Kidney tubule cell (primary cell): ENCODE measurements at regions not wholly inside any gene's neighbourhood (a gene's known extent, or its start where the extent isn't known, plus 50 kb on each side); places are given as distances from the start of the nearest gene placed in this dataset.
"Not testable (repeated sequence)": the region's sequence is repeated elsewhere in the genome, so short reads cannot be mapped to it uniquely, and the experiment has no call there.

Experiments used
- DNase-seq: peaks from one replicate; pipeline ENCODE4 v3.0.0-alpha.2; 2018; ENCODE audit warnings: low spot score

DNA sequence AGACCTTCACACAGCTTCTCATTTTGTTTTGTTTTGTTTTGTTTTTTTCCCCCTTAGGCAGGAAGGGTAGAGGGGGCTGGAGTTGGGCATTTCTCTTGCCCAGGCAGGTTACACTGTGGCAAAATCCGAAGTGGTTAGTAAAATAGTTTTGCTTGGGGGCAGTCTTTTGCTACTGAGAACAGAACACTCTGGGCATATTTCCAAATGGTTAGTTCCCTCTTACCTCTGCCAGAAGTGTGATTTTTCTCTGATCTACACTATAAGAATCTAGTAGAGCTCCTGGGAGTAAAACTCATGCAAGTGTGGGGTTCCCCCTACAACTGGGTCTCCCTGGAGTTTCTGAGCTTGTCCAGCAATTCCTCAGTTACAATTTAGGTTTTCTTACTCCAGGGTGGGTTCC, 61.7 kb downstream of the NPS start:
- DNase-seq = no peak

DNA sequence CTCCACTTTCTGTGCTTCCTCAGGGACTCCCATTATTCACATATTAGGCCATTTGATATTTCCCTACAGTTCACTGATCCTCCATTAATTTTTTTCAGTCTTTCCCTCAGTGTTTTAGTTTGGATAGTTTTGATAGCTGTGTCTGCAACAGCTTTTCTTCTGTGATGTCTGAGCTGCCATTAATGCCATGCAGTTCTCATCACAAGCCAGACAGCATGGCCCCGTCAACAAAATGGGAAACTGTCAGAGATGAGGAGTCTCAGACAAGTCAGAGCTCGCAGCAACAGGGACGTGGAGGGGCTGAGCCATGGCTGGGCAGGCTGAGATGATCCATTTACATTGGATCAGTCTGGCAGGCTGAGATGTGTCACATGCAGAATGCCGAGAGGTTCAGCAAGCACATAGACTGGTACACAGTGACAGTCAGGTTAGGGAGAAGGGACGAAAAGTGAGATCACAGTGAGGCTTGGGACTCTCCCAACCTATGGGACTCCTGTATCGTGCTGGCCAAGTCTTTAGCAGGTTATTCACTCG, 65.4 kb downstream of the NPS start:
- no peak for DNase-seq

DNA sequence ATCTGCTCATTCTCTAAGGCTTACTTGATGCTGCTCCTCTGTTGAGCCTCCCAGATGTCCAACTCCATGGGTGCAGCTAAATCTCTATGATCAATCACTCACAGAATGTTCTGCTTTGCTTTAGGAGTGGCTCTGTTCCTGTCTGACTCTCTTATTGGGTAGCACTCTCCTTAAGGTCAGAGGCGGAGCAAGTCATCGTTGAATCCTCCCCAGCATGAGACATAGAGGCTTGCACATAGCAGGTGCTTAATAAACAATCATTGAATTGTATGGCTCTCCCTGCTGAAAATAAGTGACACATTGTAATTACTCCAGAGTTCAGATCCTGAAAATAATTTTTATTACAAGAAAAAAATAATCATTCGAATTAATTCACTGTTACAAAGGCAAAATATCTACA, 69.7 kb downstream of the NPS start:
- DNase-seq = no peak

DNA sequence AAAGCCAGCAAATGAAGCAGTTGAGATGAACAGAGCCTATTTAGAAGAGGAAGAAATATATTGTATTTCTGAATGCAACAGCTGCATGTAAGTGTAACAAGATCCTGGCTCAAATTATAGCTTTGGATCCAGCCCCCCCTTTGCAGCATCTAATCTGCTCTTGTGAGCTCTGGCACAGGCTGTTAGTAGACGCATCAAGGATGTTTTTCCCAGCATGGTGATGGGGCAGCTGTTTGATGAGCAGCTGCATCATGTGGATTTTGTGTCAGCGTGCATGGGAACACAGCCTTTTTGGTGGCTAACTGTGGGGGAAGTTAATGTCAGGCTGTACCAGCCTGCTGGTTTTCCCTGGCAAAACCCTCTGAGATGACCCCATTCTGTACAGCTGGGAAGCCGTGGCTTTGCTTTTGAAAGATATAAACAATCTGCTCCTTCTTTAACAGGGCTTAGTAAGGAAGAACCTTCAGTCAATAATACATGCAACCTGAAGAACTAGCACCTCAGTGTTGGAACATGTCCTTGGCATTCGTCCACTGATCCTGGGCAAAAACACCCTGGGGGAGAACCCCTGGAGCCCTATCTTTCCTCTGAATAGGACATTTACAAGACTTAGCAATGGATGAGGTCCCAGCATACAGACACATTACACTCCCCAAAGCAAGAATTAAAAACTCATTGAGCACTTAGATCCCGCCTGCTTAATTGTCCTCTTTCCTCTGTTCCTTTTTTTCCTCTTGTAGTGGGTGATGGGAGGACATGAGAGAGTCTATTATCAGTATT, 70.6 kb downstream of the NPS start:
- DNase-seq = no peak

DNA sequence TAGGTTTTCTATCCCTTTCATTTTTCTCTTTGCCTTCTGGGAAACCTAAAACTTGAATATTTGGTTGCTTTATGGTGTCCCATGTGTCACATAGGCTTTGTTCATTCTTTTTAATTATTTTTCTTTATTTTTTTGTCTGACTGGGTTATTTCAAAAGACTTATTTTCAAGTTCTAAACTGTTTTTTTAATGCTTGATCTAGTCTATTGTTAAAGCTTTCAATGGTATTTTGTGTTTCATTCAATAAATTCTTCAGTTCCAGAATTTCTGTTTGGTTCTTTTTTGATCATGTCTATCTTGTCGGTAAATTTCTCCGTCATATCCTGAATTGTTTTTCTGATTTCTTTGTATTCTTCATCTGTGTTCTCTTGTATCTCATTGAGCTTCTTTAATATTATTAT, 86.8 kb downstream of the NPS start:
- no peak for DNase-seq

DNA sequence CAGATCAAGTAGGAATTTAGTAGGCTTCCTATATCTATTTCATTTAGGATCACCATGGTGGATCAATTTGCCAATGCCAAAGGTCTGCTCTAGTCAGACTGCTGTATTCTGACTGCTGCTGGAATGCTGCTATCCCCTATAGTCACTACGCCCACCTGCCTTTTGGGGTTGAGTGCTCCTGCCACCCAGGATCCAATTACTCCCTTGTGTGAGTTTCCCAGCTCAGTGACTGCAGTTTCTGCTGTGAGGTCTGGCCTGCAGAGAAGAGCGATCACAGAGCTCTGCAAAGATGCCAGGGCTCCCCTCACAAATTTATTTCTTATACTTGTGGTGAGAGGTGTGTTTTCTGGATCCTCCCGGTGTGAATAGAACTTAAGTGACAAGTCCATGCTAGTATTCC, 88.1 kb upstream of the FOXI2 start:
- DNase-seq = no peak

DNA sequence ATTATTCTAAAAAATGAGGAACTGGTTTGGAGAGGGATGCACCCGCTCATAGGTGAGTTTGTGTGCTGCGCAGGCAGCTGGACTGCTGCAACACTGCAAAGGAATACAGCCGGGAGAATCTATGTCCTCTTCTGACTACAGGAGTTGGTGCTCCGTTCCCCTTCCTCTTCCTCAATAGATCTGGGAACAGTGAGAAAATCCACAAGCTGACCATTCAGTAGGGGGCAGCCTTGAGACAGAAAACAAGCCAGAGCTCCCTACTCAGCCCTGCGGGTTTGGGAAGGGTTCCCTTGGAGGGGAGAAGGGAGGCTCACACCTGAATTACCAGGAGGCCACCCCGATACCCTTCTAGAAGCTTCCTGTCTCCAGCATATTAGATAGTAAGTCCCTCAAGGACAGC, 87.3 kb upstream of the FOXI2 start:
- DNase-seq = peak; percentile 3

DNA sequence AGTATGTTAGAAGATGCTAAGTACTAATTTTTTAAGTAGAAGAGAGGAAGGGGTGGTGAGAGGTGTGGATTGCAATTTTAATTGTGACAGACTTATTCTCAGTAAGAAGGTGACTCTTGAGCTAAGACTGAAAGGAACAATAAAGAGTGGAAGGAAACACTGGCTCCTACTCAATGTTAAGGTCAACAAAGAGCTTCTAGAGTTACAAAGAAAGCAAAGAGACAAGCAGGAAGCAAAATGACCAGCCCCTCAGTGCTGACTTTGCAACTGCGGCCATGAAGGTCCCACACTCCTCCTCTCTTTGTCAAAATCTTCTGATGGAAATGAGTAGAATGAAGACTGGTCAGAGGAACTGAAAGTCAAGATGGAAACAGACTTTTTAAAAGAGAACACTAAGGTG, 79.9 kb upstream of the FOXI2 start:
- DNase-seq = no peak

DNA sequence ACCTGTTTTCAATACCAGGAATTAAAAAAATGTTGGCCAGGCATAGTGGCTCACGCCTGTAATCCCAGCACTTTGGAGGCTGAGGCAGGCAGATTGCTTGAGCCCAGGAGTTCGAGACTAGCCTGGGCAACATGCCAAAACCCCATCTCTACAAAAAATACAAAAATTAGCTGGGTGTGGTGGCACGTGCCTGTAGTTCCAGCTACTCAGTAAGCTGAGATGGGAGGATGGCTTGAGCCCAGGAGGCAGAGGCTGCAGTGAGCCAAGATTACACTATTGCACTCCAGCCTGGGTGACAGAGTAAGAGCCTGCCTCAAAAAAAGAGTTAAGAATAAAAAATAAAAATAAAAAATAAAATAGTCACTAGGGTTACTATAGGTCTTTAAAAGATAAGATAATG, 60.6 kb upstream of the FOXI2 start:
- DNase-seq = not testable (repeated sequence)

DNA sequence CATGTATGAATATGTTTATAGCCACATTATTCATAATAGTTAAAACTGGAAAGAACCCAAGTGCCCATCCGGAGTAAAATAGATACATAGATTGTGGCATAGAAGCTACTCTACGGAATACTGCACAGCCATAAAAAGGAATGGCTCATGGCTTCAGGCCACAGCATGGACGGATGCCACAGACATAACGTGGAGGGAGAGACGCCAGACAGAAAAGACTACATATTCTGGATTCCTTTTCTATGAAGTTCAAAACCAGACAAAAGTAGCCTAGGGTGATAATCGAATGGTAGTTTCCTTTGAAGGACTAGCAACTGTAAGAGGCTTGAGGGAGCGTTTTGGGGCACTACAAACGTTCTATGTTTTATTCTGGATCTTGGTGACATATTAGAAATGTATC, 58.9 kb upstream of the FOXI2 start:
- no peak for DNase-seq

DNA sequence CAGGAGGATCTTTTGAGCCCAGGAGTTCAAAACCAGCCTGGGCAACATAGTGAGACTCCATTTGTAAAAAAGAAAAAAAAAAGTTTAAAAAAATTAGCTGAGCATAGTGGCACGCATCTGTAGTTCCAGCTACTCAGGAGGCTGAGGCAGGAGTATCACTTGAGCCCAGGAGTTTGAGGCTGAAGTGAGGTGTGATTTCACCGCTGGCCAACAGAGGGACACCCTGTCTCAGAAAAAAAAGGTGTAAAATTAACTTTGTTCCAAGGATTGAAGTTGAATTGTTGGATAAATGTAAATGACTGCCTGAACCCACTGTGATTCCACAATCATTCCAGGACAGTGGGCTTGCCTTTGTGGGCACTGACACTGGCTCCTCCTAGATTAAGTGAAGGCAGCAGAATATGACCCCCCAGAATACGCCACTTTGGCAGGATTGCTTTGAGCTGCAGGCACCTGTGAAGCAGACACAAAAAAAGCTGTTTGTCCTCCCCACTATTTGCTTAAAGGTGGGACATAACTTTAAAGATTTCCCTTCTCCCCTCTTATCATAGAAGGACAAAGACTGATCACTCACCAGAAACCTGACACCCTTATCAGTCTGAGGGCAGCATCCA, 57.2 kb upstream of the FOXI2 start:
- no peak for DNase-seq
